ENCODE measurements at regions not wholly inside any gene's neighbourhood (a gene's known extent, or its start where the extent isn't known, plus 50 kb on each side); places are given as distances from the start of the nearest gene placed in this dataset.

- no CpG with 5 or more reads among the region's 12 CpGs for WGBS (ENCODE audit: extremely low coverage, insufficient read length, low lambda C conversion rate)
- no peak overlapping the region for H3K4me3 Mint-ChIP-seq
- no peak overlapping the region for H2BK15ac ChIP-seq (ENCODE audit: low read depth, low read length)
These were observed 224.1 kb upstream of the HES1 start for GRCh38 chr3:193911784-193912340.

More at GRCh38 chr3:193911784-193912340, 224.1 kb upstream of the HES1 start:
- Histone ChIP-seq H3K27ac (ENCODE audit: insufficient read length, low read depth, low read length) (no peak overlapping the region), H4K91ac (ENCODE audit: insufficient read length, low read depth, low read length) (no peak overlapping the region), H3K4me1 (ENCODE audit: insufficient read depth, low read length) (no peaks in the 10 kb centered on the region), H3K18ac (ENCODE audit: insufficient read length, low read depth, low read length) (no peak overlapping the region), H4K5ac (ENCODE audit: insufficient read length, low read depth, low read length) (no peak overlapping the region), H3K27me3 (ENCODE audit: insufficient read depth, low read length) (no peaks in the 10 kb centered on the region), H3K23ac (ENCODE audit: insufficient read length, low read depth, low read length) (no peak overlapping the region), H4K8ac (replicated peaks; ENCODE audit: insufficient read length, low read depth, low read length) (no peak overlapping the region), H3K9me3 (ENCODE audit: control insufficient read depth, low read depth, low read length) (no peaks in the 10 kb centered on the region), H2BK5ac (ENCODE audit: insufficient read length, low read length) (no peak overlapping the region), H3K9ac (ENCODE audit: extremely low read depth, insufficient read length, low read length) (no peak overlapping the region), H2BK120ac (ENCODE audit: low read depth, low read length, poor library complexity, severe bottlenecking) (no peak overlapping the region), H3K79me1 (ENCODE audit: insufficient read depth, low read depth, low read length, poor library complexity, severe bottlenecking) (no peaks in the 10 kb centered on the region), H3K79me2 (ENCODE audit: insufficient read depth, low read length) (no peaks in the 10 kb centered on the region), H4K20me1 (ENCODE audit: control insufficient read depth, insufficient read depth, insufficient read length) (no peaks in the 10 kb centered on the region), H2AK5ac (ENCODE audit: insufficient read length, low read length) (no peak overlapping the region), H2BK12ac (ENCODE audit: insufficient read length, low read depth, low read length) (no peak overlapping the region), H2AFZ (ENCODE audit: low read length) (no peak overlapping the region), H3T11ph (ENCODE audit: low read length) (no peak overlapping the region), H3K56ac (ENCODE audit: insufficient read length, low read depth, low read length) (no peak overlapping the region), H3K4me2 (ENCODE audit: insufficient read depth, insufficient read length, low read length) (no peak overlapping the region), H2BK20ac (ENCODE audit: low read depth, low read length, poor library complexity, severe bottlenecking) (no peak overlapping the region), H3K14ac (ENCODE audit: insufficient read depth, low read length) (no peak overlapping the region), H3K23me2 (ENCODE audit: insufficient read length, low read depth, low read length, poor library complexity, severe bottlenecking) (no peaks in the 10 kb centered on the region), H3K4ac (ENCODE audit: low read depth, low read length) (no peak overlapping the region)
- Mint-ChIP-seq H3K4me1 (peaks cover 25 to 26% of the 10 kb centered on the region in 2 experiments), H3K27ac (no peak overlapping the region), H3K36me3 (ENCODE audit: insufficient read depth in 1 of 3, low read depth in 3 of 3) (peaks cover 4 to 13% (median 6%) of the 10 kb centered on the region in 3 experiments; a peak in 3 of 7 replicates), H3K9me3 (peaks cover 6 to 8% of the 10 kb centered on the region in 2 experiments), H3K27me3 (ENCODE audit: low read depth) (peaks cover 13% of the 10 kb centered on the region)
- DNase-seq = no peak
- no peak for TF ChIP-seq CTCF (conservative IDR thresholded peaks at IDR 0.05)

All from H9 (cell line).